ENCODE measurements at regions not wholly inside any gene's neighbourhood (a gene's known extent, or its start where the extent isn't known, plus 50 kb on each side); places are given as distances from the start of the nearest gene placed in this dataset.

DNA sequence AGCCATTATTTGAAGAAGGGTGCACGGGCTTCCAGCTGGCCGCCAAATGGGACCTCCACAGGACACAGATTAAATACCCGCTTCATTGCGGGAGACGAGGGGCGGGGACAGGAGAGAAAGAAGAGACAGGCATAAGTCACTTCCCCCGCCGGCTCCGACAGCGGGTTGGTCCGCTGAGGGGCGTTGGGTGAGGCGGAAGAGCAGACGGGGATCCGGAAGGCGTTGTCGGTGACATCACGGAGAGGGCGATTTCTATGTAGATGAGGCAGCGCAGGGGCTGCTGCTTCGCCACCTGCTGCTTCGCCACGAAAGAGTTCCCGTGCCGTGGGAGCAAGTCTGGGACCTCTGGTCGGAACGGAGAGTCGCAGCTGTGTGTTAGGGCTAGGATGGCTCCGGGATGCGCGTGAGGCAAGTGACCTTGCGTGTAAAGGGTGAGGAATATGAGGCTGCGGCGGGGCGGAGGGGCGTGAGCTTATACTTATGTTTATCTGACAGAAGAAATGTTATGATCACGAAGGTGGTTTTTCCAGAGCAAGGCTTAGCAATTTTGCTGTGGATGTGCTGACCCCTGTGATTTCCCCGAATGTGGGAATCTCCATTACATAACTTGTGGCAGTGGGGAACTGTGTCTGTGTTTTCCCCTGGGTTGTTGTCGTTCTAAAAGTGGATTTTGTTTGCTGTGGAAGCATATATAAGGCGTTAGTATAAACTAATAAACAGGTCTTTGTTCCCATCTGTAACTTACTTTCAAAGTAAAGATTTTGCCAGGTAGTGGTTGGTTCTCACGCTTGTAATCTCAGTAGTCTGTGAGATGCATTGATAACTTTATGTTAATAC is 52.9 kb downstream of the PPIAL4C start (continued):
- peak; percentile 23; the same call in 1 of the 2 replicates for TF ChIP-seq MYC (IDR thresholded peaks at IDR 0.05; ENCODE audit: low read depth, low read length)
- peak; percentile 29; the same call in 1 of the 2 replicates for TF ChIP-seq MYC (CRISPR knock-in tag; IDR thresholded peaks at IDR 0.05; ENCODE audit: borderline replicate concordance, low read depth)
- peak; percentile 61; the same call in 1 of the 2 replicates for TF ChIP-seq ZKSCAN8 (CRISPR knock-in tag; IDR thresholded peaks at IDR 0.05)
- peak; percentile 85 for TF ChIP-seq NFIC (IDR thresholded peaks at IDR 0.05)
- TF ChIP-seq, protein P1, sequence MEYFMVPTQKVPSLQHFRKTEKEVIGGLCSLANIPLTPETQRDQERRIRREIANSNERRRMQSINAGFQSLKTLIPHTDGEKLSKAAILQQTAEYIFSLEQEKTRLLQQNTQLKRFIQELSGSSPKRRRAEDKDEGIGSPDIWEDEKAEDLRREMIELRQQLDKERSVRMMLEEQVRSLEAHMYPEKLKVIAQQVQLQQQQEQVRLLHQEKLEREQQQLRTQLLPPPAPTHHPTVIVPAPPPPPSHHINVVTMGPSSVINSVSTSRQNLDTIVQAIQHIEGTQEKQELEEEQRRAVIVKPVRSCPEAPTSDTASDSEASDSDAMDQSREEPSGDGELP (CRISPR knock-in tag; IDR thresholded peaks at IDR 0.05; ENCODE audit: borderline replicate concordance) = peak; percentile 69; the same call in 1 of the 2 replicates
- peak; percentile 98 for TF ChIP-seq ZNF717 (CRISPR knock-in tag; IDR thresholded peaks at IDR 0.05)
- peak; percentile 98 for TF ChIP-seq EWSR1 (IDR thresholded peaks at IDR 0.05; ENCODE audit: borderline replicate concordance, low read depth, partially characterized antibody)
- peak; percentile 24 for TF ChIP-seq SAP30 (IDR thresholded peaks at IDR 0.05; ENCODE audit: borderline replicate concordance, insufficient read depth, low read depth, low read length, poor library complexity, severe bottlenecking)
- peak; percentile 51 to 72; a peak in 3 of 4 replicates for TF ChIP-seq RCOR1 (IDR thresholded peaks at IDR 0.05; ENCODE audit: borderline replicate concordance in 1 of 2, low read depth in 2 of 2, low read length in 2 of 2)
- TF ChIP-seq CHCHD3 (CRISPR knock-in tag; IDR thresholded peaks at IDR 0.05) = peak; percentile 99
- TF ChIP-seq MAFF (IDR thresholded peaks at IDR 0.05; ENCODE audit: low read length) = peak; percentile 58
- peak; percentile 70; the same call in 1 of the 2 replicates for TF ChIP-seq TCF7 (IDR thresholded peaks at IDR 0.05; ENCODE audit: borderline replicate concordance)
- TF ChIP-seq CREB1 (IDR thresholded peaks at IDR 0.05) = peak; percentile 70
- peak; percentile 75; the same call in 1 of the 2 replicates for TF ChIP-seq CREB1 (CRISPR knock-in tag; IDR thresholded peaks at IDR 0.05)
- TF ChIP-seq ELF1 (tag; IDR thresholded peaks at IDR 0.05) = peak; percentile 81
- TF ChIP-seq, protein P2, sequence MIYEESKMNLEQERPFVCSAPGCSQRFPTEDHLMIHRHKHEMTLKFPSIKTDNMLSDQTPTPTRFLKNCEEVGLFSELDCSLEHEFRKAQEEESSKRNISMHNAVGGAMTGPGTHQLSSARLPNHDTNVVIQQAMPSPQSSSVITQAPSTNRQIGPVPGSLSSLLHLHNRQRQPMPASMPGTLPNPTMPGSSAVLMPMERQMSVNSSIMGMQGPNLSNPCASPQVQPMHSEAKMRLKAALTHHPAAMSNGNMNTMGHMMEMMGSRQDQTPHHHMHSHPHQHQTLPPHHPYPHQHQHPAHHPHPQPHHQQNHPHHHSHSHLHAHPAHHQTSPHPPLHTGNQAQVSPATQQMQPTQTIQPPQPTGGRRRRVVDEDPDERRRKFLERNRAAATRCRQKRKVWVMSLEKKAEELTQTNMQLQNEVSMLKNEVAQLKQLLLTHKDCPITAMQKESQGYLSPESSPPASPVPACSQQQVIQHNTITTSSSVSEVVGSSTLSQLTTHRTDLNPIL (CRISPR knock-in tag; IDR thresholded peaks at IDR 0.05) = peak; percentile 85; the same call in 1 of the 2 replicates
- TF ChIP-seq, protein P3, sequence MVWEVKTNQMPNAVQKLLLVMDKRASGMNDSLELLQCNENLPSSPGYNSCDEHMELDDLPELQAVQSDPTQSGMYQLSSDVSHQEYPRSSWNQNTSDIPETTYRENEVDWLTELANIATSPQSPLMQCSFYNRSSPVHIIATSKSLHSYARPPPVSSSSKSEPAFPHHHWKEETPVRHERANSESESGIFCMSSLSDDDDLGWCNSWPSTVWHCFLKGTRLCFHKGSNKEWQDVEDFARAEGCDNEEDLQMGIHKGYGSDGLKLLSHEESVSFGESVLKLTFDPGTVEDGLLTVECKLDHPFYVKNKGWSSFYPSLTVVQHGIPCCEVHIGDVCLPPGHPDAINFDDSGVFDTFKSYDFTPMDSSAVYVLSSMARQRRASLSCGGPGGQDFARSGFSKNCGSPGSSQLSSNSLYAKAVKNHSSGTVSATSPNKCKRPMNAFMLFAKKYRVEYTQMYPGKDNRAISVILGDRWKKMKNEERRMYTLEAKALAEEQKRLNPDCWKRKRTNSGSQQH (CRISPR knock-in tag; IDR thresholded peaks at IDR 0.05) = peak; percentile 100
- TF ChIP-seq NCOA1 (IDR thresholded peaks at IDR 0.05; ENCODE audit: low read depth) = peak; percentile 71; the same call in 1 of the 2 replicates
- TF ChIP-seq CBX1 (IDR thresholded peaks at IDR 0.05; ENCODE audit: low read depth) = peak; percentile 100

All from K562 (cell line).